ENCODE measurements at regions not wholly inside any gene's neighbourhood (a gene's known extent, or its start where the extent isn't known, plus 50 kb on each side); places are given as distances from the start of the nearest gene placed in this dataset.
"Not testable (repeated sequence)": the region's sequence is repeated elsewhere in the genome, so short reads cannot be mapped to it uniquely, and the experiment has no call there.

- in situ Hi-C loops (cut with HindIII; ENCODE audit: low sequenced_read_pairs): no loop called here
- no peak for DNase-seq (ENCODE audit: low spot score)
Measured at GRCh38 chr6:121619987-121620740, 184.7 kb downstream of the GJA1 start.

GRCh38 chr6:121627761-121628160 is 192.3 kb downstream of the GJA1 start:
- DNase-seq (ENCODE audit: low spot score): no peak
- in situ Hi-C loops (cut with HindIII; ENCODE audit: low sequenced_read_pairs): no loop called here

- in situ Hi-C loops (cut with HindIII; ENCODE audit: low sequenced_read_pairs): no loop called here
- no peak for DNase-seq (ENCODE audit: low spot score)
Measured at GRCh38 chr6:121630716-121631115, 195.3 kb downstream of the GJA1 start.

GRCh38 chr6:121631752-121632151 is 196.3 kb downstream of the GJA1 start:
- in situ Hi-C loops (cut with HindIII; ENCODE audit: low sequenced_read_pairs); DNase-seq (ENCODE audit: low spot score): not testable (repeated sequence)

GRCh38 chr6:121633309-121633708 is 197.9 kb downstream of the GJA1 start:
- in situ Hi-C loops (cut with HindIII; ENCODE audit: low sequenced_read_pairs): no loop called here
- DNase-seq (ENCODE audit: low spot score): no peak

GRCh38 chr6:121634586-121634985 is 199.1 kb downstream of the GJA1 start:
- in situ Hi-C loops (cut with HindIII; ENCODE audit: low sequenced_read_pairs); DNase-seq (ENCODE audit: low spot score): not testable (repeated sequence)

- in situ Hi-C loops (cut with HindIII; ENCODE audit: low sequenced_read_pairs): no loop called here
- no peak for DNase-seq (ENCODE audit: low spot score)
Measured at GRCh38 chr6:121635355-121635754, 199.9 kb downstream of the GJA1 start.

- in situ Hi-C loops (cut with HindIII; ENCODE audit: low sequenced_read_pairs); DNase-seq (ENCODE audit: low spot score): not testable (repeated sequence)
Measured at GRCh38 chr6:121636217-121636616, 200.8 kb downstream of the GJA1 start.

GRCh38 chr6:121639021-121639420 is 203.6 kb downstream of the GJA1 start:
- no peak for DNase-seq (ENCODE audit: low spot score)
- in situ Hi-C loops (cut with HindIII; ENCODE audit: low sequenced_read_pairs): no loop called here

GRCh38 chr6:121641158-121641557 is 205.7 kb downstream of the GJA1 start:
- in situ Hi-C loops (cut with HindIII; ENCODE audit: low sequenced_read_pairs): no loop called here
- DNase-seq (ENCODE audit: low spot score): no peak

- no peak for DNase-seq (ENCODE audit: low spot score)
- in situ Hi-C loops (cut with HindIII; ENCODE audit: low sequenced_read_pairs): no loop called here
Measured at GRCh38 chr6:121645100-121645745, 209.8 kb downstream of the GJA1 start.

GRCh38 chr6:121647905-121648304 is 212.5 kb downstream of the GJA1 start:
- in situ Hi-C loops (cut with HindIII; ENCODE audit: low sequenced_read_pairs): no loop called here
- no peak for DNase-seq (ENCODE audit: low spot score)

GRCh38 chr6:121649951-121650350 is 214.5 kb downstream of the GJA1 start:
- in situ Hi-C loops (cut with HindIII; ENCODE audit: low sequenced_read_pairs): no loop called here
- DNase-seq (ENCODE audit: low spot score): no peak

- peak; percentile 34 for DNase-seq (ENCODE audit: low spot score)
- in situ Hi-C loops (cut with HindIII; ENCODE audit: low sequenced_read_pairs): no loop called here
Measured at GRCh38 chr6:121651420-121651819, 216.0 kb downstream of the GJA1 start.

GRCh38 chr6:121652223-121652622 is 216.8 kb downstream of the GJA1 start:
- peak; percentile 36 for DNase-seq (ENCODE audit: low spot score)
- in situ Hi-C loops (cut with HindIII; ENCODE audit: low sequenced_read_pairs): no loop called here

- in situ Hi-C loops (cut with HindIII; ENCODE audit: low sequenced_read_pairs): no loop called here
- peak; percentile 55 for DNase-seq (ENCODE audit: low spot score)
Measured at GRCh38 chr6:121652726-121653623, 217.5 kb downstream of the GJA1 start.

GRCh38 chr6:121653624-121654008 is 218.2 kb downstream of the GJA1 start:
- peak; percentile 14 for DNase-seq (ENCODE audit: low spot score)
- in situ Hi-C loops (cut with HindIII; ENCODE audit: low sequenced_read_pairs): no loop called here

- in situ Hi-C loops (cut with HindIII; ENCODE audit: low sequenced_read_pairs): no loop called here
- no peak for DNase-seq (ENCODE audit: low spot score)
Measured at GRCh38 chr6:121657972-121658371, 222.5 kb downstream of the GJA1 start.

- no peak for DNase-seq (ENCODE audit: low spot score)
- in situ Hi-C loops (cut with HindIII; ENCODE audit: low sequenced_read_pairs): no loop called here
Measured at GRCh38 chr6:121660277-121660676, 224.8 kb downstream of the GJA1 start.

- in situ Hi-C loops (cut with HindIII; ENCODE audit: low sequenced_read_pairs): no loop called here
- no peak for DNase-seq (ENCODE audit: low spot score)
Measured at GRCh38 chr6:121663292-121663810, 227.9 kb downstream of the GJA1 start.
